Progenitor cell of endocrine pancreas (in vitro differentiated cells): ENCODE measurements at regions not wholly inside any gene's neighbourhood (a gene's known extent, or its start where the extent isn't known, plus 50 kb on each side); places are given as distances from the start of the nearest gene placed in this dataset.

Source experiments
- DNase-seq: peaks from one replicate; pipeline ENCODE4 v3.0.0; 2021; ENCODE audit warnings: low spot score; ENCODE audit not compliant: unreplicated experiment
- H3K27ac Mint-ChIP-seq: 2 replicates; pipeline ENCODE4 v1.8.0; 2021; ENCODE audit warnings: mild to moderate bottlenecking, moderate library complexity, mixed read lengths
- H3K27me3 Mint-ChIP-seq: 2 replicates; pipeline ENCODE4 v1.8.0; 2021; ENCODE audit warnings: mixed read lengths
- H3K36me3 Mint-ChIP-seq: 2 replicates; pipeline ENCODE4 v1.8.0; 2022; ENCODE audit warnings: mixed read lengths; ENCODE audit not compliant: insufficient read depth
- H3K4me1 Mint-ChIP-seq: 2 replicates; pipeline ENCODE4 v1.8.0; 2021; ENCODE audit warnings: low read depth, mixed read lengths
- H3K4me3 Mint-ChIP-seq: 2 replicates; pipeline ENCODE4 v1.8.0; 2021; ENCODE audit warnings: low read depth, mild to moderate bottlenecking, moderate library complexity, mixed read lengths
- H3K9me3 Mint-ChIP-seq: 2 replicates; pipeline ENCODE4 v1.8.0; 2021; ENCODE audit warnings: low read depth, mixed read lengths
- TF ChIP-seq, protein P1 (sequence below): fragments of 200-600 bp; sonication (generic); IDR thresholded peaks from one replicate; pipeline ENCODE4 v1.5.0; 2021; ENCODE audit warnings: antibody characterized with exemption, mild to moderate bottlenecking; ENCODE audit not compliant: unreplicated experiment

DNA sequence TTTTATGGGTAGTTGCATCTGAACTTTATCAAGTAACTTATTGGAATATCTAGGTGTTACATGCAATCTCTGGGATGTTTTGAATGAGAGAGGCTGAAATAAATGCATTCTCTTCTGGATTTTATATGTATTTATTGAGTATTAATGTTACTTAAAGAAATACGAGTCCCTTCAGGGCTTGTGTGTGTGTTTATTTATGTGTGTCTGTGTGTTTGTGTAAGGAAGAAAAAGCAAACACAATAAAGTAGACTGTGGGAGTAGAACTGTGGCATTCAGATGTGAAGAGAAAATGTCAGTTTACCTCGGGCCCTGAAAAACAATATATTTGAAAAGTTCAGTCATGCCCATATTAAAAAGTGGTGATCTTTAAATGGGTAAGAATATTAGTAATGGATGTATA is 250.5 kb downstream of the RPL10L start:
- H3K36me3 Mint-ChIP-seq: no peaks in the 10 kb centered on the region
- TF ChIP-seq, protein P1, sequence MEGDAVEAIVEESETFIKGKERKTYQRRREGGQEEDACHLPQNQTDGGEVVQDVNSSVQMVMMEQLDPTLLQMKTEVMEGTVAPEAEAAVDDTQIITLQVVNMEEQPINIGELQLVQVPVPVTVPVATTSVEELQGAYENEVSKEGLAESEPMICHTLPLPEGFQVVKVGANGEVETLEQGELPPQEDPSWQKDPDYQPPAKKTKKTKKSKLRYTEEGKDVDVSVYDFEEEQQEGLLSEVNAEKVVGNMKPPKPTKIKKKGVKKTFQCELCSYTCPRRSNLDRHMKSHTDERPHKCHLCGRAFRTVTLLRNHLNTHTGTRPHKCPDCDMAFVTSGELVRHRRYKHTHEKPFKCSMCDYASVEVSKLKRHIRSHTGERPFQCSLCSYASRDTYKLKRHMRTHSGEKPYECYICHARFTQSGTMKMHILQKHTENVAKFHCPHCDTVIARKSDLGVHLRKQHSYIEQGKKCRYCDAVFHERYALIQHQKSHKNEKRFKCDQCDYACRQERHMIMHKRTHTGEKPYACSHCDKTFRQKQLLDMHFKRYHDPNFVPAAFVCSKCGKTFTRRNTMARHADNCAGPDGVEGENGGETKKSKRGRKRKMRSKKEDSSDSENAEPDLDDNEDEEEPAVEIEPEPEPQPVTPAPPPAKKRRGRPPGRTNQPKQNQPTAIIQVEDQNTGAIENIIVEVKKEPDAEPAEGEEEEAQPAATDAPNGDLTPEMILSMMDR: no peak
- no peak overlapping the region for H3K4me3 Mint-ChIP-seq
- H3K4me1 Mint-ChIP-seq: peaks cover 16% of the 10 kb centered on the region
- DNase-seq: no peak
- H3K27ac Mint-ChIP-seq: no peak overlapping the region
- peaks cover 4% of the 10 kb centered on the region for H3K9me3 Mint-ChIP-seq
- no peaks in the 10 kb centered on the region for H3K27me3 Mint-ChIP-seq

GRCh38 chr14:46399049-46399448 is 252.5 kb downstream of the RPL10L start:
- no peak overlapping the region for H3K4me3 Mint-ChIP-seq
- H3K27ac Mint-ChIP-seq: no peak overlapping the region
- H3K4me1 Mint-ChIP-seq: peaks cover 6% of the 10 kb centered on the region
- peaks cover 4% of the 10 kb centered on the region for H3K9me3 Mint-ChIP-seq
- TF ChIP-seq, protein P1: no peak
- no peaks in the 10 kb centered on the region for H3K27me3 Mint-ChIP-seq
- DNase-seq: no peak
- no peaks in the 10 kb centered on the region for H3K36me3 Mint-ChIP-seq

GRCh38 chr14:46384611-46385010 is 267.0 kb downstream of the RPL10L start:
- Mint-ChIP-seq H3K4me3 (no peak overlapping the region), H3K27me3 (no peaks in the 10 kb centered on the region), H3K27ac (no peak overlapping the region), H3K4me1 (no peaks in the 10 kb centered on the region), H3K36me3 (no peaks in the 10 kb centered on the region), H3K9me3 (peaks cover 15% of the 10 kb centered on the region)
- TF ChIP-seq, protein P1: no peak
- no peak for DNase-seq

- no peak overlapping the region for H3K4me3 Mint-ChIP-seq
- no peaks in the 10 kb centered on the region for H3K36me3 Mint-ChIP-seq
- H3K9me3 Mint-ChIP-seq: peaks cover 7% of the 10 kb centered on the region
- no peak overlapping the region for H3K27ac Mint-ChIP-seq
- no peaks in the 10 kb centered on the region for H3K4me1 Mint-ChIP-seq
- TF ChIP-seq, protein P1: no peak
- H3K27me3 Mint-ChIP-seq: no peaks in the 10 kb centered on the region
- DNase-seq: no peak
Observed at GRCh38 chr14:46381674-46382073, 269.9 kb downstream of the RPL10L start.

DNA sequence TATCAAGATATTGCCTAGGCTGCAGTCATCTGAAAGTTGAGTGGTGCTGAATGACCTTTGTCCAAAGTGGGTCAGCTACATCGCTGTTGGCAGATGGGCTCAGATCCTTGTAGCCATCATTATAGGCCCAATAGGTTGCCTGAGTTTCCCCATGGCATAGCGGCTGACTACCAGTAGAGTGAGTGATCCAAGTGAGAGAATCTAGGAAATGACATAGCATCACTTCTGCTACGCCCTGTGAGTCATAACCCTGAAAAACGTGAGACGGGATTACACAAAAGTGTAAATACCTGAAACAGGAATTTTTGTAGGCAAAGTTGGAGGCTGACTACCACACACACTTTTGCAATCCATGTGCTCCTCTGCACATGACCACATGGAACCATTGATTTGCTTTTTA is 273.3 kb downstream of the RPL10L start:
- H3K36me3 Mint-ChIP-seq: no peaks in the 10 kb centered on the region
- no peaks in the 10 kb centered on the region for H3K4me1 Mint-ChIP-seq
- TF ChIP-seq, protein P1: no peak
- no peak overlapping the region for H3K4me3 Mint-ChIP-seq
- H3K27ac Mint-ChIP-seq: no peak overlapping the region
- H3K27me3 Mint-ChIP-seq: no peaks in the 10 kb centered on the region
- no peak for DNase-seq
- peaks cover 8% of the 10 kb centered on the region for H3K9me3 Mint-ChIP-seq
